HG02852 (cell line): ENCODE measurements at regions not wholly inside any gene's neighbourhood (a gene's known extent, or its start where the extent isn't known, plus 50 kb on each side); places are given as distances from the start of the nearest gene placed in this dataset.

Experiments used
- ATAC-seq: cut with Tn5 transposase; IDR thresholded peaks from one replicate; pipeline ENCODE4 v1.9.1; 2021; ENCODE audit warnings: mild to moderate bottlenecking, moderate library complexity; ENCODE audit not compliant: unreplicated experiment

GRCh38 chr2:34387536-34387935, 788.4 kb upstream of the FAM98A start:
- no peak for ATAC-seq

GRCh38 chr2:34379586-34379985, 780.5 kb upstream of the FAM98A start:
- ATAC-seq: no peak

GRCh38 chr2:34373586-34374233, 774.6 kb upstream of the FAM98A start:
- no peak for ATAC-seq

GRCh38 chr2:34372967-34373366, 773.9 kb upstream of the FAM98A start:
- no peak for ATAC-seq

- no peak for ATAC-seq
These were observed 772.6 kb upstream of the FAM98A start for GRCh38 chr2:34371711-34372110.

GRCh38 chr2:34368304-34368703, 769.2 kb upstream of the FAM98A start:
- ATAC-seq: no peak

- no peak for ATAC-seq
These were observed 766.8 kb upstream of the FAM98A start for GRCh38 chr2:34365932-34366331.

GRCh38 chr2:34365512-34365911, 766.4 kb upstream of the FAM98A start:
- ATAC-seq: no peak

GRCh38 chr2:34353509-34354113, 754.5 kb upstream of the FAM98A start:
- no peak for ATAC-seq

- no peak for ATAC-seq
These were observed 750.4 kb upstream of the FAM98A start for GRCh38 chr2:34349527-34349926.

- no peak for ATAC-seq
These were observed 745.9 kb upstream of the FAM98A start for GRCh38 chr2:34345030-34345429.

- ATAC-seq: no peak
These were observed 741.2 kb upstream of the FAM98A start for GRCh38 chr2:34340307-34340706.

- ATAC-seq: no peak
These were observed 738.6 kb upstream of the FAM98A start for GRCh38 chr2:34337735-34338134.

- ATAC-seq: no peak
These were observed 733.7 kb upstream of the FAM98A start for GRCh38 chr2:34332813-34333212.

GRCh38 chr2:34320056-34320455, 721.0 kb upstream of the FAM98A start:
- ATAC-seq: no peak

- no peak for ATAC-seq
These were observed 718.7 kb upstream of the FAM98A start for GRCh38 chr2:34317797-34318196.

GRCh38 chr2:34316788-34317187, 717.7 kb upstream of the FAM98A start:
- ATAC-seq: no peak

- no peak for ATAC-seq
These were observed 712.7 kb upstream of the FAM98A start for GRCh38 chr2:34311816-34312215.

- ATAC-seq: no peak
These were observed 709.0 kb upstream of the FAM98A start for GRCh38 chr2:34308140-34308539.

- ATAC-seq: no peak
These were observed 708.5 kb upstream of the FAM98A start for GRCh38 chr2:34307636-34308035.

GRCh38 chr2:34306745-34307144, 707.6 kb upstream of the FAM98A start:
- no peak for ATAC-seq

GRCh38 chr2:34305587-34305986, 706.5 kb upstream of the FAM98A start:
- no peak for ATAC-seq

- no peak for ATAC-seq
These were observed 695.9 kb upstream of the FAM98A start for GRCh38 chr2:34294961-34295360.
